AG04450 (cell line): ENCODE measurements at regions not wholly inside any gene's neighbourhood (a gene's known extent, or its start where the extent isn't known, plus 50 kb on each side); places are given as distances from the start of the nearest gene placed in this dataset.

Source experiments
- CTCF ChIA-PET: fragments of 300-600, 350-600 bp; formaldehyde crosslinking; extraction: SDS; loops from one replicate; lab custom pipeline; 2022; ENCODE audit warnings: antibody characterized with exemption, inconsistent platforms; lab: Charles Lee
- POLR2A ChIA-PET: fragments of 350-600 bp; formaldehyde crosslinking; extraction: SDS; loops from one replicate; lab custom pipeline; 2021; ENCODE audit warnings: antibody characterized with exemption, inconsistent platforms; lab: Yijun Ruan, JAX
- DNase-seq: peaks from one replicate; pipeline ENCODE4 v3.0.0-alpha.2; 2011; ENCODE audit warnings: low read depth, low spot score
- H3K27ac ChIP-seq: one replicate; pipeline ENCODE4 v1.5.1; 2012; ENCODE audit warnings: low read depth, low read length, control low read depth
- H3K27me3 ChIP-seq: one replicate; pipeline ENCODE4 v1.6.0; 2012; ENCODE audit warnings: low read length; ENCODE audit not compliant: control insufficient read depth, insufficient read depth
- H3K4me3 ChIP-seq: 2 replicates; pipeline ENCODE4 v1.5.1; 2011; ENCODE audit warnings: mild to moderate bottlenecking, low read depth, low read length, control low read depth
- H3K9me3 ChIP-seq: 2 replicates; pipeline ENCODE4 v1.5.1; 2012; ENCODE audit warnings: low read length; ENCODE audit not compliant: control insufficient read depth, insufficient read depth
- TF ChIP-seq, protein P1 (sequence below): IDR thresholded peaks from 2 replicates; pipeline ENCODE4 v1.5.1; 2011; ENCODE audit warnings: low read depth, low read length, control low read depth, inconsistent platforms

DNA sequence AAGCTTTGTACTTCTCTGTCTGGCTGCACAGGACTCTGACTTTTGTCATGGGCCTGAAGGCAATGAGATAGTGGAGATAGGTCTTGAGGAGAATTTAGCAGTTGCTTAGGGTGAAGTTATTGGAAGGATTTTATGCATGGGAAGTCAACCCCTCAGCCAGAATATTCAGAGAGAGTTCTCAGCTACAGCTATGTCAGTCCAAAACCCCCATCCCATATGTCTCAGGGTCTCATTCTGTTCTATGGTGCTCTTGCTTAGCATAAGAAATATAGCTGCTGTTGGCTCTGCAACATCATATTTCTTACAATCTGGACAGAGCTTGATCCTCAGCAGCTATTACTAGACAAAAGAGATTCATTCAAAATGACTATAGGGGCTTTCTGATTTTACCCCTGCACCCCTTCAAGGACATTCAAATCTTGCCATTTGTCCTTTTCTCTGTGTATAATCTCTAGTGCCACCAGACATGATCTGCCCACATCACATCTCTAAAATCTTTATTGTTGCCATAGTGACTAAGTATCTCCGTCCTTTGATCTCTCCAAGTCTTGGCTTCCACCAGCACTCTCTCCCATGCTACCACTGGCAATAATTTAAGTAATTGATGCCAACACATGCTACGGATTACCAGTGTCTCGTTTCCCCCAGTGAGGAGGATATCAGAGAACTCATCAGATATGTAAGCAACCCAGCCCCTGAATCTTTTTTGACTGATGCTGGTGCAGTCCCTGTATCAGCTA, 327.1 kb upstream of the ISX start:
- TF ChIP-seq, protein P1, sequence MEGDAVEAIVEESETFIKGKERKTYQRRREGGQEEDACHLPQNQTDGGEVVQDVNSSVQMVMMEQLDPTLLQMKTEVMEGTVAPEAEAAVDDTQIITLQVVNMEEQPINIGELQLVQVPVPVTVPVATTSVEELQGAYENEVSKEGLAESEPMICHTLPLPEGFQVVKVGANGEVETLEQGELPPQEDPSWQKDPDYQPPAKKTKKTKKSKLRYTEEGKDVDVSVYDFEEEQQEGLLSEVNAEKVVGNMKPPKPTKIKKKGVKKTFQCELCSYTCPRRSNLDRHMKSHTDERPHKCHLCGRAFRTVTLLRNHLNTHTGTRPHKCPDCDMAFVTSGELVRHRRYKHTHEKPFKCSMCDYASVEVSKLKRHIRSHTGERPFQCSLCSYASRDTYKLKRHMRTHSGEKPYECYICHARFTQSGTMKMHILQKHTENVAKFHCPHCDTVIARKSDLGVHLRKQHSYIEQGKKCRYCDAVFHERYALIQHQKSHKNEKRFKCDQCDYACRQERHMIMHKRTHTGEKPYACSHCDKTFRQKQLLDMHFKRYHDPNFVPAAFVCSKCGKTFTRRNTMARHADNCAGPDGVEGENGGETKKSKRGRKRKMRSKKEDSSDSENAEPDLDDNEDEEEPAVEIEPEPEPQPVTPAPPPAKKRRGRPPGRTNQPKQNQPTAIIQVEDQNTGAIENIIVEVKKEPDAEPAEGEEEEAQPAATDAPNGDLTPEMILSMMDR, result no peak
- CTCF ChIA-PET, result no interaction called here

DNA sequence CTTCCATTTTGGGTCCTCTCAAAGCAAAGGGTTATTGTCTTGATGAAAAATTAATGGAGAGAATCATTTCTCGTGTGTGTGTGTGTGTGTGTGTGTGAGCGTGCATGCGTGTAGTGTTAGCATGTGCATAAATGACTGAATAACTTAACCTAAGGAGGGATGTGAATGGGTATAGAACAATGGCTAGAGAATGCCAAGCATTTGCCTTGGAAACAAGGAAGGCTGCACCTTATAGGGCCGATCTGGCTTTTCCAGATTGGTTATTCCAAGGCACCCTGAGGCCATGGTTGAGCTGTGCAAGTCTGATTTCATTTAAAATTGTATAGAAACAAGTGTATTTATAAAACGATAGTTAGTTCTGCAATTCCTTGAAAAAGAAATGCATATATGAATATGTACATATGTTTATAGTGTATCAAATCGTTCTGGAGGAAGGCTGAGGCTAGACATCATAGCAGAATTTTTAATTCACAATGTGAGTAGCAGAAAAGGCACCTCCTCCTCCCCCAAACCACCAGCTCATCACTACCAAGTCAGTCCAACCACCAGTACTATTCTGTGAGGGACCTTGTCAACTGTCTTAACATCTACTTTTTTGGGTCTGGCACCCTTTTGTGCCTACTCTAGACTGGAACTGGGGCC, 322.7 kb upstream of the ISX start:
- DNase-seq, result no peak
- TF ChIP-seq, protein P1, result no peak
- H3K27ac ChIP-seq, result no peak overlapping the region
- POLR2A ChIA-PET, result no interaction called here
- H3K4me3 ChIP-seq, result no peak overlapping the region
- peaks cover 24% of the 10 kb centered on the region; the same call in 1 of the 2 replicates for H3K9me3 ChIP-seq
- CTCF ChIA-PET, result no interaction called here
- H3K27me3 ChIP-seq, result no peaks in the 10 kb centered on the region

More for the DNA sequence above, 327.1 kb upstream of the ISX start:
- POLR2A ChIA-PET, result no interaction called here
- H3K4me3 ChIP-seq, result no peak overlapping the region
- DNase-seq, result no peak
- H3K9me3 ChIP-seq, result peaks cover 20% of the 10 kb centered on the region; the same call in 1 of the 2 replicates
- no peaks in the 10 kb centered on the region for H3K27me3 ChIP-seq
- H3K27ac ChIP-seq, result no peak overlapping the region

DNA sequence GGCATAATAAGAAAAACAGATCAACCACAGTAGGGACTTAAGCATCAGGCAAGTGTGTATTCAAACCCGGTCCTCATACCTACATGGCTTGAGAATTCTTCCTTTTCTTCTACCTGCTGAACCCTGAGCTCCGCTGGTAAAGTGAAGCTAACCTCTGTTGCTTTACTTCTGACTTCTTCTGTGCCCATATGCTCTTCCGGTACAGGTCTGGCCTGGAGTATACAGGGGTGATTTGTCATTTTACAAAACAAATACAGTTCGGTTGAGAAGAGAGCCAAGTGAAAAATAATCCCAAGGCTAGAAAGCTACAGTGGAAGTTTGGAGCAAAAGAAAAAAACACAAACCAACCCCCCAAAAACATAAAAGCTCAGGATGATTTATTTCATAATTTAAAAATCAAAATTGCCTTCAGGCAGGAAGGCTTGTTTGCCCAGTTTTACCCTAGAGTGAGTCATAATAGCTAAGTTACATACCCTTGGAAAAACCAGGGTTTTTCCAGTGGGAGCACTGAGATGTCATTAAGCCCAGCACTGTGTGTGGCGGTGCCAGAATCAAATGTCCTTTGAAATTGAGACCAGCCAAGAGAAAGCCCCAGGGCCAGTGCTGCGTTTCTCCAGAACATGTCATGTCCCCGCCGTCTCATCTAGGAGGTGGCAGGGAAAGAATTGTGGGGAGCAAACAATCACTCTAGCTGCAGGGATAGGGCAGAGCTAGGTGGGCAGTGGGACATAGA, 305.5 kb upstream of the ISX start:
- ChIA-PET CTCF (no interaction called here), POLR2A (no interaction called here)
- H3K27me3 ChIP-seq, result no peaks in the 10 kb centered on the region
- DNase-seq, result no peak
- H3K4me3 ChIP-seq, result no peak overlapping the region
- TF ChIP-seq, protein P1, result no peak
- no peak overlapping the region for H3K27ac ChIP-seq
- peaks cover 12% of the 10 kb centered on the region; the same call in 1 of the 2 replicates for H3K9me3 ChIP-seq

DNA sequence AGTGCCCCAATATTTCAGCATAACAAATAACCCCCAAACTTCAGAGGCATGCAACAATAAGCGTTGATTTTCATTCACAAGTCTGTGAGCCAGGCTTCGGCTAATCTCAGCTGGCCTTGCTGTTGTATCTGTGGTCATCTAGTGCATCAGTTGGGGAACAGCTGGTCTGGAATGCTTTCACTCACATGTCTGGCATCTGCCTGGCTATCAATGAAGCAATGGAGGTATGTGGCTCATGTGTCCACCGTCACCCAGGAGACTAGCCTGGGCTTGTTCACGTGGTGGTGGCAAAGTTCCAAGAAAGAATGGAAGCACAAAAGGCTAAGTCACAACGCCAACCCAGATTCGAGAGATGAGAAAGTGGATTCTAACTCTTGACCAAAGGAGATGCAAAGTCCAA, 304.8 kb upstream of the ISX start:
- Histone ChIP-seq H3K27ac (no peak overlapping the region), H3K9me3 (peaks cover 13% of the 10 kb centered on the region; the same call in 1 of the 2 replicates), H3K4me3 (no peak overlapping the region), H3K27me3 (no peaks in the 10 kb centered on the region)
- TF ChIP-seq, protein P1, result no peak
- POLR2A ChIA-PET, result no interaction called here
- CTCF ChIA-PET, result no interaction called here
- DNase-seq, result no peak
